Adrenal gland (tissue), 5 donors: ENCODE measurements at regions not wholly inside any gene's neighbourhood (a gene's known extent, or its start where the extent isn't known, plus 50 kb on each side); places are given as distances from the start of the nearest gene placed in this dataset.

Source experiments
- POLR2A ChIP-seq, 2 donors: fragments of 450-650 bp; IDR thresholded peaks; one replicate each; pipeline ENCODE4 v1.6.1; 2017; ENCODE audit warnings: antibody characterized with exemption in 2 of 2, mild to moderate bottlenecking in 2 of 2, moderate library complexity in 1 of 2
- TF ChIP-seq, protein P1 (sequence below), 6 experiments: fragments of 450-650 bp in 4 of 6; fragments of 200-600 bp in 2 of 6; sonication (generic) in 1 of 6; IDR thresholded peaks; 1 replicate in 5 of 6; 2 replicates in 1 of 6; pipeline versions ENCODE4 v1.5.1 to v1.8.0; 2016 to 2021; ENCODE audit warnings: antibody characterized with exemption in 6 of 6, mild to moderate bottlenecking in 2 of 6, moderate library complexity in 1 of 6
- donor health status: DM: no; HTN: no; CAD: no.

DNA sequence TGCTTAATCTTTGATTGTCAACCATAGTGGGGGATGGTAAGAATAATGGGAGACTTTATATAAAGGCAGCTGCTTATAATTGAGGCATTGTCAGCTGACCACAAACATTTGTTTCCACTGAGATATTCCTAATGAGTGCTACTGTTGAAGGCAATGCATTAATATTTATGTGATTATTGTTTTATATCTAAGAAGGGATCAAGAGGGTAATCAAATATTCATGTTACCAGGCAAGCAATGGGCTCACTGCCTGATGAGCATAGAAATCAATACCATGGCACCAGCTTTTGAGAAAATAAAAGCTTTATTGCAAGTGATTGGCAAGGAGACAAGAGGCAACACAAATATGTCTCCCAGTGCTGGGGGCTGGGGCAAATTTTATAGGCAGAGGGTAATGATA lies 706.7 kb upstream of the ADAMTS5 start:
- TF ChIP-seq, protein P1, sequence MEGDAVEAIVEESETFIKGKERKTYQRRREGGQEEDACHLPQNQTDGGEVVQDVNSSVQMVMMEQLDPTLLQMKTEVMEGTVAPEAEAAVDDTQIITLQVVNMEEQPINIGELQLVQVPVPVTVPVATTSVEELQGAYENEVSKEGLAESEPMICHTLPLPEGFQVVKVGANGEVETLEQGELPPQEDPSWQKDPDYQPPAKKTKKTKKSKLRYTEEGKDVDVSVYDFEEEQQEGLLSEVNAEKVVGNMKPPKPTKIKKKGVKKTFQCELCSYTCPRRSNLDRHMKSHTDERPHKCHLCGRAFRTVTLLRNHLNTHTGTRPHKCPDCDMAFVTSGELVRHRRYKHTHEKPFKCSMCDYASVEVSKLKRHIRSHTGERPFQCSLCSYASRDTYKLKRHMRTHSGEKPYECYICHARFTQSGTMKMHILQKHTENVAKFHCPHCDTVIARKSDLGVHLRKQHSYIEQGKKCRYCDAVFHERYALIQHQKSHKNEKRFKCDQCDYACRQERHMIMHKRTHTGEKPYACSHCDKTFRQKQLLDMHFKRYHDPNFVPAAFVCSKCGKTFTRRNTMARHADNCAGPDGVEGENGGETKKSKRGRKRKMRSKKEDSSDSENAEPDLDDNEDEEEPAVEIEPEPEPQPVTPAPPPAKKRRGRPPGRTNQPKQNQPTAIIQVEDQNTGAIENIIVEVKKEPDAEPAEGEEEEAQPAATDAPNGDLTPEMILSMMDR (IDR thresholded peaks at IDR 0.05) = no peak
- TF ChIP-seq POLR2A (IDR thresholded peaks at IDR 0.05) = no peak
